ENCODE measurements at regions not wholly inside any gene's neighbourhood (a gene's known extent, or its start where the extent isn't known, plus 50 kb on each side); places are given as distances from the start of the nearest gene placed in this dataset.
"Not testable (repeated sequence)": the region's sequence is repeated elsewhere in the genome, so short reads cannot be mapped to it uniquely, and the experiment has no call there.

GRCh38 chr16:65751622-65752521 lies 614.6 kb upstream of the CDH5 start:
- no peak for DNase-seq (ENCODE audit: low read depth in 2 of 3, low spot score in 1 of 3)

- DNase-seq (ENCODE audit: low read depth in 2 of 3, low spot score in 1 of 3) = no peak
These were observed 617.0 kb upstream of the CDH5 start for GRCh38 chr16:65749506-65749905.

- DNase-seq (ENCODE audit: low read depth in 2 of 3, low spot score in 1 of 3) = no peak
These were observed 619.5 kb upstream of the CDH5 start for GRCh38 chr16:65746941-65747340.

GRCh38 chr16:65745201-65745708 lies 621.2 kb upstream of the CDH5 start:
- no peak for DNase-seq (ENCODE audit: low read depth in 2 of 3, low spot score in 1 of 3)

GRCh38 chr16:65744401-65744800 lies 622.1 kb upstream of the CDH5 start:
- DNase-seq (ENCODE audit: low read depth in 2 of 3, low spot score in 1 of 3) = no peak

GRCh38 chr16:65743558-65743957 lies 621.7 kb upstream of the CDH11 start:
- DNase-seq (ENCODE audit: low read depth in 2 of 3, low spot score in 1 of 3) = no peak

GRCh38 chr16:65740711-65741110 lies 618.8 kb upstream of the CDH11 start:
- no peak for DNase-seq (ENCODE audit: low read depth in 2 of 3, low spot score in 1 of 3)

GRCh38 chr16:65739518-65739917 lies 617.7 kb upstream of the CDH11 start:
- no peak for DNase-seq (ENCODE audit: low read depth in 2 of 3, low spot score in 1 of 3)

GRCh38 chr16:65737831-65738230 lies 616.0 kb upstream of the CDH11 start:
- DNase-seq (ENCODE audit: low read depth in 2 of 3, low spot score in 1 of 3) = no peak

GRCh38 chr16:65735615-65736014 lies 613.8 kb upstream of the CDH11 start:
- DNase-seq (ENCODE audit: low read depth in 2 of 3, low spot score in 1 of 3) = not testable (repeated sequence)

- DNase-seq (ENCODE audit: low read depth in 2 of 3, low spot score in 1 of 3) = no peak
These were observed 611.9 kb upstream of the CDH11 start for GRCh38 chr16:65733721-65734120.

- DNase-seq (ENCODE audit: low read depth in 2 of 3, low spot score in 1 of 3) = no peak
These were observed 610.0 kb upstream of the CDH11 start for GRCh38 chr16:65731833-65732232.

GRCh38 chr16:65728652-65729051 lies 606.8 kb upstream of the CDH11 start:
- no peak for DNase-seq (ENCODE audit: low read depth in 2 of 3, low spot score in 1 of 3)

GRCh38 chr16:65728167-65728566 lies 606.3 kb upstream of the CDH11 start:
- no peak for DNase-seq (ENCODE audit: low read depth in 2 of 3, low spot score in 1 of 3)

- DNase-seq (ENCODE audit: low read depth in 2 of 3, low spot score in 1 of 3) = no peak
These were observed 605.8 kb upstream of the CDH11 start for GRCh38 chr16:65727534-65728137.

- no peak for DNase-seq (ENCODE audit: low read depth in 2 of 3, low spot score in 1 of 3)
These were observed 603.4 kb upstream of the CDH11 start for GRCh38 chr16:65725156-65725845.

- no peak for DNase-seq (ENCODE audit: low read depth in 2 of 3, low spot score in 1 of 3)
These were observed 600.6 kb upstream of the CDH11 start for GRCh38 chr16:65722429-65722828.

- no peak for DNase-seq (ENCODE audit: low read depth in 2 of 3, low spot score in 1 of 3)
These were observed 596.0 kb upstream of the CDH11 start for GRCh38 chr16:65717846-65718245.

GRCh38 chr16:65716737-65717700 lies 595.2 kb upstream of the CDH11 start:
- no peak for DNase-seq (ENCODE audit: low read depth in 2 of 3, low spot score in 1 of 3)

GRCh38 chr16:65713181-65713808 lies 591.4 kb upstream of the CDH11 start:
- DNase-seq (ENCODE audit: low read depth in 2 of 3, low spot score in 1 of 3) = no peak
